GM19025 (cell line): ENCODE measurements at regions not wholly inside any gene's neighbourhood (a gene's known extent, or its start where the extent isn't known, plus 50 kb on each side); places are given as distances from the start of the nearest gene placed in this dataset.
A peak's percentile ranks its signal among the peaks of the same experiment; 100 is the strongest.
"Not testable (repeated sequence)": the region's sequence is repeated elsewhere in the genome, so short reads cannot be mapped to it uniquely, and the experiment has no call there.

ENCODE experiments used
- ATAC-seq: cut with Tn5 transposase; IDR thresholded peaks from one replicate; pipeline ENCODE4 v1.9.1; 2021; ENCODE audit warnings: mild to moderate bottlenecking, low read depth, moderate library complexity; ENCODE audit not compliant: unreplicated experiment

GRCh38 chr2:142767847-142768246, 109.6 kb upstream of the KYNU start:
- ATAC-seq = no peak

- ATAC-seq = no peak
These were observed 118.5 kb upstream of the KYNU start for GRCh38 chr2:142758973-142759372.

GRCh38 chr2:142757111-142757510, 120.4 kb upstream of the KYNU start:
- ATAC-seq = no peak

DNA sequence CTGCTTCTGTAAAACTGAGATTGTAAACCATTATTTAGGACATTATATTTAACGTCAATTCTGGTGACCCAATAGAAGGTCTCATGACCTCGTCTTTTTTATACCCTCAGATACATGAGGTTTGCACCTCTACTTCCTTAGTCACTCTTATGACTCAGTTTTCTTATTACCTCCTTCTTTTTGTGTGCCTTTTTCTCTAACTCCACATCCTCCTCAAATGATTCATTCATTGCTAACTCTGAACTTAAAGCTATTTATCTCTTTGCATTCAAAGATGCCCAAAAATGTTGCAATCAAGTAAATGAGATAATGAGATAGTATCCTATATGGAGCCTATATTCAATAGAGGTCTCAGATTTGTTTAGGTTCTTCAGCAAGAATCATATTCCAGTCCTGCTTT, 121.0 kb upstream of the KYNU start:
- no peak for ATAC-seq

- ATAC-seq = no peak
These were observed 122.3 kb upstream of the KYNU start for GRCh38 chr2:142755191-142755590.

DNA sequence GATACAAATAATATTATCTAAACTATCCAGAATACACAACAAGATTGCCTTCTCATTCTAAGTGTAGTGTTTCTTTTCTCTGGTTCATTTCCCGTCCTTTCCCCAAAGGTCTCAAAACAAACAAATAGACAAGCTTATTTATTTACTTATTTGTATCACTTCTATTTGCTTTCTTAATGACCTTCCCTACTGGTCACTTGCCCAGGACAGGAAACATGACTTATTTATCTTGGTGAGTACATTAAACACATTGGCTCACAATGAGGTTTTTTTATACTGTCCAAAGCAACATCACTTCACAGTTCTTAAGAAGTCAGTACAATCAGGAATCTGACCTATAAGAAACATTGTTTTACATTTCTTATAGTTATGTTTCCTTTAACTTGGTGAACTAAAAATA, 123.3 kb upstream of the KYNU start:
- no peak for ATAC-seq

DNA sequence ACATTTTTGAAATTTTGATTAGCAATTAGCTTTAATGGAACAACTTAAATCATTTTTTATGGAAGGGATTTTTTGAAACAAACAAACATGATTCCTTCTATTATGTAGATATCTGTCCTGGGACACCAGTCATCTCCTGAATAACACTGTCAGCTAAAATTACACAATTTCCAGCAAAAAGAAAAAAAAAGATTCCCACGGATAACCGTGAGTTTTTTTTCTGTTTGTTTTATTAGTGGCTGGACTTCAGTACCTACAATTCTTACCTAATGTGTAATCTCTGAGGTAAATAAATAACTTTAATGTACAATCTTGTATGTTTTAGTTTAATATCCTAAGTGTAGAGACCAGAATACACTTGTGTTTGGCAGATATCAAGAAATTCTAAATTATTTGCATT, 126.6 kb upstream of the KYNU start:
- ATAC-seq = no peak

DNA sequence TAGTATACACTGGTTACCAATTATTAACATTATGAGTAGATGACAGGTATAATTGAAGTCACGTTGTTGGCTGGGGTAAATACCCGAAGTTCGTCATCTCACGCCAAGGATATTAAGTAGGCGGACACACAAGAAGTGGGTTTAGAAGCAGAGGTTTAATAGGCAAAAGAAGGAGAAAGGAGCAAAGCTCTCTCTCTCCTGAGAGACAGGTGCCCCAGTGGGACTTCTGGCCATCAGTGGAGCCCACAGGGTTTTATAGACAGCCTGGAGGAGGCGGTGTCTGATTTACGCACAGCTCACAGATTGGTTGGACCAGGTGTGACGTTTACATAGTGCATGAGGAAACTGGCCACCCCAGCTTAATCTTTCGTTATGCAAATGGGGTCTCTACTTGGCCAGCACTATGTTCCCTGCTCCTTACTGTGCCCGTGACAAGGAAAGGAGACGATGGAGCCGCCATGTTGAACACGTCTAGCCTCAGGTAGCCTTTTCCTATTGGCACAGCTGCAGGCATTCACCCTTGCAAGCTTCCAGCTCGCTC, 128.8 kb upstream of the KYNU start:
- ATAC-seq = no peak

DNA sequence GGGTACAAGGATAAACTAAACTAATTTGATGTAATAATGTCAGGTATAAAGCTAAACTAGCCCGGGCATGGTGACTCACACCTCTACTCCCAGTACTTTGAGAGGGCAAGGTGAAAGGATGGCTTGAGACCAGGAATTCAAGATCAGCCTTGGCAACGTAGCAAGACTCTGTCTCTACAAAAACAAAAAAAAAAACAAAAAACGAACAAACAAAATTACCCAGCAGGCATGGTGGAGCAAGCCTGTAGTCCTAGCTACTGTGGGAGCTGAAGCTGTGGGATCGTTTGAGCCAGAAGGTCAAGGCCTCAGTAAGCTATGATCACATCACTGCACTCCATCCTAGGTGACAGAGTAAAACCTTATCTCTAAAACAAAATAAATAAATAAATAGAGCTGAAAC, 131.8 kb upstream of the KYNU start:
- ATAC-seq = no peak

GRCh38 chr2:142742371-142743214, 134.9 kb upstream of the KYNU start:
- no peak for ATAC-seq

DNA sequence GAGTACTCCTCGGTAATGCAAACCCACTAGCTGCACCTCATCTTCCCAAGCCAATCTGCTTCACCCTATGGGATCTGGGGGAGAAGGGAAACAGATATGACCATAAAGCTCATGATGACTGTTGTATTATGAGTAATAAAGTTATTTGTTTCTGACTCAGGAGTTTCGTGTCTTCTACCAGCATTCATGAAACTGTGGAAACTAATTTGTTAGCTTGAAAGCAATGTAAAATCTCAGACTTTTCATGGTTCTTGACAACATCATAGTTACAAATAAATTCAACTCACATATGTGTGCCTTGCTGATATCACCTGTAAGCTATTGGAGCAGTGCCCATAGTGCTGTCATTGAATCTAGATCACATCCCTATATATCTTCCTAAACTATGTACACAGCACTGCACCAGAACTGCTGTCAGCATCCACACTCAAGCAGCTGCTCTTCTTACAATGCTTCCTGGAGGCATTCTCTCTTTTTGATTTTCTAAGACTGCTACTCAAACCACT, 135.6 kb upstream of the KYNU start:
- ATAC-seq = no peak

- no peak for ATAC-seq
These were observed 142.7 kb upstream of the KYNU start for GRCh38 chr2:142734770-142735169.

DNA sequence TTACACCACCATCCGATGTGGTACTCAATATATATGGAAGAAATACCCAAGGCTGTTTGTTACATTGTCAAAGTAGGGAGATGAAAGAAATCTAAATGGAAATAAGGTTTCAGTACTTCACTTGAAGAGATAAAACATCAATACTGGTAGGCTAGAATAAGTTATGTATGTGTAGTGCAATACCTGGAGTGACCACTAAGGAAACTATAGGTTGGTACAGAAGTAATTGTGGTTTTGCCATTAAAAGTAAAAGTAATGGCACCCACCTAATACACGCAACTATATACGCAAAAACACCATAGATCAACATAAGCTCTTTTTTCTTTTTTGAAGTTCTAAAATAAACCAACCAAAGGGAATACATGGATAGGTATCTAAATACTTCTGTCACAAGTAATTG, 143.2 kb upstream of the KYNU start:
- ATAC-seq = no peak

GRCh38 chr2:142729814-142730213, 147.7 kb upstream of the KYNU start:
- ATAC-seq = not testable (repeated sequence)

DNA sequence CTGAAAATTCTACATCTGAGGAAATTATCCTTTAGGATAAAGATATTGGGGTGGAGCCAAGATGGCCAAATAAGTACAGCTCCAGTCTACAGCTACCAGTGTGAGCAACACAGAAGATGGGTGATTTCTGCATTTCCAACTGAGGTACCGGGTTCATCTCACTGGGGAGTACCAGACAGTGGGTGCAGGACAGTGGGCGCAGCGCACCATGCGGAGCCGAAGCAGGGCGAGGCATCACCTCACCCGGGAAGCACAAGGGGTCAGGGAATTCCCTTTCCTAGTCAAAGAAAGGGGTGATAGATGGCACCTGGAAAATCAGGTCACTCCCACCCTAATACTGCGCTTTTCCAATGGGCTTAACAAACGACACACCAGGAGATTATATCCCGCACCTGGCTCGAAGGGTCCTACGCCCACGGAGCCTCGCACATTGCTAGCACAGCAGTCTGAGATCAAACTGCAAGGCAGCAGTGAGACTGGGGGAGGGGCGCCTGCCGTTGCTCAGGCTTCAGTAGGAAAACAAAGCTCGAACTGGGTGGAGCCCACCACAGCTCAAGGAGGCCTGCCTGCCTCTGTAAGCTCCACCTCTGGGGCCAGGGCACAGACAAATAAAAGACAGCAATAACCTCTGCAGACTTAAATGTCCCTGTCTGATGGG, 149.5 kb upstream of the KYNU start:
- not testable (repeated sequence) for ATAC-seq

GRCh38 chr2:142725386-142725785, 152.1 kb upstream of the KYNU start:
- ATAC-seq = no peak

- peak; percentile 52 for ATAC-seq
These were observed 152.6 kb upstream of the KYNU start for GRCh38 chr2:142724713-142725349.

- no peak for ATAC-seq
These were observed 153.3 kb upstream of the KYNU start for GRCh38 chr2:142724186-142724585.

GRCh38 chr2:142723236-142723635, 154.2 kb upstream of the KYNU start:
- no peak for ATAC-seq

- ATAC-seq = no peak
These were observed 154.9 kb upstream of the KYNU start for GRCh38 chr2:142722569-142722968.

DNA sequence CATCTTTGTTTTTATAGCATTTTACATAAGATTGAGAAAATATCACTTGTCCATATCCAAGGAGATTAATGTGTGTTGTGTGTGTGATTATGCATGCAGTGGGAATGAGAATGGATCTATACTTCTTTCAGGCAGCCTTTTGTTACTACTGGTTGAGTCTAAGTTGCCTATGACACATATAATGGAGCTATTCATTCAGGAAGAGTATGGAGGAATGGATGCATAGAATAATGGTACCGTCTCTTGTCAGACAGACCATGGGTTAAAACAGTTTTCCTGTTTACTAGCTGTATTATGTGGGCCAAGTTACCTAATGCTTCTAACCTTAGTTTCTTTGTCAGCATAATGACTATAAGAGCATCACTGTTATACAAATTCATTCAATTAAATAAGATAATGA, 155.4 kb upstream of the KYNU start:
- no peak for ATAC-seq
